GM18861 (cell line): ENCODE measurements at regions not wholly inside any gene's neighbourhood (a gene's known extent, or its start where the extent isn't known, plus 50 kb on each side); places are given as distances from the start of the nearest gene placed in this dataset.
"Not testable (repeated sequence)": the region's sequence is repeated elsewhere in the genome, so short reads cannot be mapped to it uniquely, and the experiment has no call there.

Experiments used
- ATAC-seq: cut with Tn5 transposase; IDR thresholded peaks from one replicate; pipeline ENCODE4 v1.9.1; 2021; ENCODE audit not compliant: unreplicated experiment

DNA sequence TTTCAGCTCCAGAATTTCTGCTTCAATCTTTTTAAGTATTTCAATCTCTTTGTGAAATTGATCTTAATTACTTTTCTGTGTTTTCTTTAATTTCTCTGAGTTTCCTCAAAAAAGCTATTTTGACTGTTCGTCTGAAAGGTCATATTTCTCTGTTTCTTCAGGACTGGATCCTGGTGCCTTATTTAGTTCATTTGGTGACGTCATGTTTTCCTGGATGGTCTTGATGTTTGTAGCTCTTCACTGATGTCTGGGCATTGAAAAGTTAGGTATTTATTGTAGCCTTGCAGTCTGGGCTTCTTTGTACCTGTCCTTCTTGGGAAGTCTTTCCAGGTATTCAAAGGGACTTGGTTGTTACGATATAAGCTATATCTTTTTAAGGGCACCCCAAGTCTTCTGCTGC lies 998.7 kb downstream of the NCAM2 start:
- ATAC-seq: no peak

DNA sequence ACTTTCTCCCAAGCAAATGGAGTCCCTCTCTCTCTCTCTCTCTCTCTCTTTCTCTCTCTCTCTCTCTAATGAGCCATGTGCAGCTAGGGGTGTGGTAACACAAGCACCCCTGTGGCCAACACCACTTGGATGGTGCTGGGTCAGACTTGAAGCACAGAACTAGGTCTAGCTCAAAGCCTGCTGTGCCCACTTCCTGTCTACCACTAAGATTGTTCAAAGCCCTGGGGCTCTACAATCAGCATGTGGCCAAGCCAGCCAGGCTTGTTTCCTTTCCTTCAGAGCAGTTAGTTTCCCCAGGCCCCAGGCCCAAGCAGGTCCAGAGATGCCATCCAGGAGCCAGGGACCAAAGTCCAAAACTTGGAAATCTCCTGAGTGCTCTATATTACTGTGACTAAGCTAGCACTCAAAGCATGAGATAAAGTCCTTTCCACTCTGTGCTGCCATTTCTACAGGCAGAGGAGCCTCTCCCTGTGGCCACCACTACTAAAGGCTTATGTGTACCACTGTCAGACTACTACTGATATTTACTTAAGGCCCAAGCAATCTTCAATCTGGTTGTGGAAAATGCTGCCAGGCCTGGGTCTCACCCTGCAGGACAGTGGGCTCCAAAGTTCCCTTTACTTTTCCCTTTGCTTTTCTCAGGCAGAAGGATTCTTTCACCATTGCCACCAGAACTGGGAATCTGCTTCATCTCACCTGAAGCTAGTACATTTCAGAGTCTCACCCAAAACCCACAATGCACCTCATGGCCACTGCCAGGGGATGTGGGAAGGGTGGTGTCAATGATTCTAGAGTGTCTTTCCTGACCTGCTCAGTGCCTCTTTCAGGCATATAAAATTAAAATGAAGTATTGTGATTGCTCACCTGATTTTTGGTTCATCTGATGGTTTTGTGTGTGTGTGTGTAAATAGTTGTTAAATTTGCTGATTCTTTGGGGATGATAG lies 999.5 kb downstream of the NCAM2 start:
- no peak for ATAC-seq

DNA sequence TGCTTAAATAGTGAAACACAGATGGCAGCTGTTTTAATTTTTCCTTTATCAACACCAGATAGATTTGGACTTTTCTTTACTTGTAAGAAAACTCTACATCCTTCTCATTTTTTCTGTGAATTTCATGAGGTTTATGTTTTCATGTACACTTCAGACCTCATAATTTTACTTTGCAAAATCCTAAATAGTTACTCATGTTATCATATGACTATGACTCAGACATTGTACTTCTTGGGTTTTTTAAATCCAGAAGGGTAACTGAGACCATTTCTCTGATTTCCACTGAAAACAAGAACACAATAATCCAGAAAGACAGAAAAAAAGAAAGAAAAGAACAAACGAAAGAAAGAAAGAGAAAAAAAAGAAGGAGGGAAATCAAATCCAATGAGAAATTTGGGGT lies 1021.6 kb downstream of the NCAM2 start:
- no peak for ATAC-seq

- no peak for ATAC-seq
Measured at GRCh38 chr21:22020221-22020620, 1022.0 kb downstream of the NCAM2 start.

GRCh38 chr21:22023896-22024295 lies 1025.7 kb downstream of the NCAM2 start:
- not testable (repeated sequence) for ATAC-seq

DNA sequence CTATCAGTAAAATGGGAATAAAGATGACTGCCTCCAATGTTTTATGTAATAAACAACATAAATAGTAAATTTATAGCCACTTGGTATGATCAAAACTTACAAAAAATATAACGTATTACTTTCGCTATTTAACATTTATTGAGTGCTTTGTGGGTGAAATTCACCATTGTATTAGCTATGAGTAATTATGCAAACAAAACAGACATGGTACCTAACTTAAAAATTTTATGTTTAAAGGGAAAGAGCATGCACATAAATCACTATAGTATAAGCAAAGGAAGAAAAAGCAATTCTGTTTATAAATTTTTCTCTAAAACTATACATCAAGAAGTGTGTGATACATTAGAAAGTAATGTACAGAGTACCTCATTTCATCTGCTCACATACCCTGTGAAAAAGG lies 1046.2 kb downstream of the NCAM2 start:
- no peak for ATAC-seq

- ATAC-seq: no peak
Measured at GRCh38 chr21:22046576-22046975, 1048.4 kb downstream of the NCAM2 start.

DNA sequence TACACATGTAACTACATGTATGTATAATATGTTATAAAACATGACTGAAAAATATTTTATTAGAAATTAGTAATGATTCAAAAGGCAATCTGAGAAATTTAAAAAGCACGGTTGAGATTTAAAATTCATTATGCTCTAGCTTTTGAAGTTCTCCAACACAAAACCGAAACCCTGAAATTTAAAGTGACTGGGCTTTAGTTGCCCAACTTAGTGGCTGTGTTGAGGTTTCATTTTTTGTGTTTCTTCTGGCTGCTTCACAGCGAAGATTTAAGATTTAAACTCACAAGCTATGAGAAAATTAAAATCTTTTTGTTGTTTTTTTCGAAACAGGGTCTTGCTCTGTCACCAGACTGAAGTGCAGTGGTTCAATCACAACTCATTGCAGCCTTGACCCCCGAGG lies 1058.7 kb downstream of the NCAM2 start:
- no peak for ATAC-seq

GRCh38 chr21:22062472-22063139 lies 1064.4 kb downstream of the NCAM2 start:
- ATAC-seq: no peak

DNA sequence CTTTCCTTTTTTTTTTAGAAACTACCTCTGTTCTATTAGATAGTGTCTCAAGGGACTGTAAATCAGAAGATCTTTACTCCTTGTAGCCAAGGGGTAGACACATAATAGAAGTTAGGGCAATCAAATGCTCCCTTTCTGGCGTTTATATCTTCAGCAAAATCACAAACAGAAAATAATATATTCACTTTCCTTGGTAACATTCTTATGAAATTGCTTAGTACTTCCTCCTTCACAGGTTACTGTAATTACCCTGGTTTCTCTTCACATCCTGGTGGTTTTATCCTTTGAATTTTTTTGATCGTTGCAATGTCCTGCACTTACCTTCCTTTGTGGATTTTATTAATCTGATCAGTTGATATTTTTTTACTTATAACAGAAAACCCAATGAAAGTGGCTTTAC lies 1064.9 kb downstream of the NCAM2 start:
- ATAC-seq: no peak

GRCh38 chr21:22076471-22076870 lies 1078.3 kb downstream of the NCAM2 start:
- ATAC-seq: no peak

- no peak for ATAC-seq
Measured at GRCh38 chr21:22083899-22084298, 1085.7 kb downstream of the NCAM2 start.

DNA sequence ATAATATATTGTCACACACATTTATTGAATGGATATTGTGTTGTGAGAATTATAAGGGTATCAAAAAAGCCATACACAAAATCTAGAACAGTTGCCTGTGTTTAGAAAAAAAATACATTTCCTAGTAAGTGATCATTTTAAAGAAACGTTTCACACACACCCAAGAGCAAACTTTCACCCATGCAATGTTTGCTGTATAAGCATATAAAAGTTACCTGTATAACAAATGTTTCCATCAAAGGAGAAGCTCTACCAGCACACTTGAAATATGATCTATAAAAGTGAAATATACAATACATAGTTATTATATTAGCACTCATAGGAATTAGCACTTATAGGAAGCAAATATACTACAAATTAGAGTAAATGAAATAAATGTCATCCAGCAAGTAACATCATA lies 1098.1 kb downstream of the NCAM2 start:
- ATAC-seq: no peak

GRCh38 chr21:22106720-22107410 lies 1108.7 kb downstream of the NCAM2 start:
- no peak for ATAC-seq

DNA sequence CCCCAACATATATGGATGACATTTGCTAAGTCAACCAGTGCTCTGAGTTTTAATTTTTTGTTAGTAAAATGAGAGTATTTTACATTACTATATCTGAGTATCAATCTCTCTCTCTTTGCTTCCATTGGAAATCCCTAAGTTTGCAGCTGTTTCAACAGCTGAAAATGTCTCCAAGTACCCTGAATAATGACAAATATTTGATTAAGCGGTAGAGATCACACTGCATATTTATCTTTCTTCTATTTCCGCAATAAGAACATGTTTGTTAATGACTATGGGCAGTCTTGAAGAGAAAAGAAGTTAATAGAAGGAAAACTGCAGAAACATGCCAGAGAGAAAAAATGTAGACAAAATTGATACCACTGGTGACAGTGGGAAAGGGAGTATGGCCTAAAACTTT lies 1117.5 kb downstream of the NCAM2 start:
- ATAC-seq: no peak

GRCh38 chr21:22120616-22121266 lies 1122.5 kb downstream of the NCAM2 start:
- no peak for ATAC-seq

DNA sequence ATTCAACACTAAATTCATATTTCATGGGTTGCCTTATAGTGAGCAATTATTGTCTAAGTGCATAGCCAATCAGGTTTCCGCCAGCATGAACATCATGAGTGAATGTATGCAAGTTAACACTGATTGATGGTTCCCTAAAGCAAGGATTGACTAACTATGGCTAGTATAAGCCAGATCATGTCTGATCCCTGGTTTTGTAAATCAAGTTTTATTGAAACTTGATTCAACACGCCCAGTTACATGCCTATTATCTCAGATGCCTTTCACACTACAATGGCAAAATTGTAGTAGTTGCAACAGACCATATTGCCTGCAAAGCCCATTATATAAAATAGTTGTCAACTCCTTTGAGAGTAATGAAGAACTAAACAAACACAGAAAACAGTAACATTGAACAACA lies 1127.4 kb downstream of the NCAM2 start:
- ATAC-seq: no peak

- ATAC-seq: no peak
Measured at GRCh38 chr21:22128671-22129070, 1130.5 kb downstream of the NCAM2 start.

DNA sequence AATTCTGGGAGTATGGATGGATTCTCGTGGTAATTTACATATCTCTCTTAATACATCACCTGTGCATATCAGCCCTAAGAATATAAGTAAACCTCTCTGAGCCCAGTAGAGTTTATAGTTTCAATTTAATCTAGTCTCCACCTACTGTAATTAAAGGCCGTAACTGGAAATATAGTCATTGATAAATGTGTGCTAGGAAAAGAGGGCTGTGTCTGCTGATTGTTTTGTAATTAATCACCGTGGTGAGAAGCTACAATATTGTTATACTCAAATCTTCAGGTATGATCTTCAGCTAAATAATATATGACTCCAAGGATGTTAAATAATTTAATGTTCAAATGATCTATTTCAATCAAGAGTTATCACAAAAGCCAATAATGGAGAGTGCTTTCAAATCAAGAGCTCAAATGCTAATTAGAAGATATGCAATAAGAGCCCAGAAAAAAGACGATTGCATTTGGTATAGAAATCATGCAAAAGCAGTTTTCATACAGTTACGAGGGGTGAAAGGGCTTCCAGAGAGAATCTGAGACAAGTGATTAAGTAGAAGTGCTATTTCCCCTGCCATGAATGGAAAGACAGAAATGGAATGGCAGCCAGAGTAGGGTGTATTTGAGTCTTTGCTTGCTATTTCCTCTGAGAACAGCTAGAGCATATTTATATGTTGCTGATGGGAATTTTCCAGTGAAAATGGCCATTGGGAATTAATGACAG lies 1134.3 kb downstream of the NCAM2 start:
- ATAC-seq: no peak

GRCh38 chr21:22136740-22137139 lies 1138.5 kb downstream of the NCAM2 start:
- ATAC-seq: no peak
